GM23248 (cell line): ENCODE measurements at regions not wholly inside any gene's neighbourhood (a gene's known extent, or its start where the extent isn't known, plus 50 kb on each side); places are given as distances from the start of the nearest gene placed in this dataset.

Source experiments
- DNase-seq: peaks from one replicate; pipeline ENCODE4 v3.0.0-alpha.2; 2015
- H2AFZ ChIP-seq: fragments of 200-600 bp; sonication (generic); 2 replicates; pipeline ENCODE4 v1.6.1; 2016; ENCODE audit warnings: antibody characterized with exemption
- H3F3A ChIP-seq: fragments of 200-600 bp; sonication (generic); 2 replicates; pipeline ENCODE4 v1.6.1; 2016; ENCODE audit warnings: mild to moderate bottlenecking, antibody characterized with exemption, mixed run types; ENCODE audit not compliant: insufficient read depth
- H3K27ac ChIP-seq: fragments of 200-600 bp; sonication (generic); 2 replicates; pipeline ENCODE4 v1.5.1; 2016; ENCODE audit warnings: mild to moderate bottlenecking
- H3K27me3 ChIP-seq: fragments of 200-600 bp; sonication (generic); replicated peaks from 2 replicates; pipeline ENCODE4 v1.6.1; 2016; ENCODE audit warnings: mild to moderate bottlenecking; ENCODE audit not compliant: insufficient read depth
- H3K36me3 ChIP-seq: fragments of 200-600 bp; sonication (generic); 2 replicates; pipeline ENCODE4 v1.6.1; 2016; ENCODE audit warnings: low read depth, mild to moderate bottlenecking
- H3K4me1 ChIP-seq: fragments of 200-600 bp; sonication (generic); 2 replicates; pipeline ENCODE4 v1.6.1; 2016; ENCODE audit warnings: mild to moderate bottlenecking; ENCODE audit not compliant: insufficient read depth
- H3K4me2 ChIP-seq: fragments of 200-600 bp; sonication (generic); one replicate; pipeline ENCODE4 v1.6.1; 2016; ENCODE audit warnings: mild to moderate bottlenecking; ENCODE audit not compliant: unreplicated experiment
- H3K4me3 ChIP-seq: fragments of 200-600 bp; sonication (generic); 2 replicates; pipeline ENCODE4 v1.5.1; 2016; ENCODE audit warnings: mild to moderate bottlenecking
- H3K79me2 ChIP-seq: fragments of 200-600 bp; sonication (generic); 2 replicates; pipeline ENCODE4 v1.6.1; 2016; ENCODE audit warnings: mild to moderate bottlenecking; ENCODE audit not compliant: insufficient read depth
- H3K9ac ChIP-seq: fragments of 200-600 bp; sonication (generic); 2 replicates; pipeline ENCODE4 v1.6.1; 2016; ENCODE audit warnings: mild to moderate bottlenecking
- H3K9me2 ChIP-seq: fragments of 200-600 bp; sonication (generic); 2 replicates; pipeline ENCODE4 v1.6.1; 2016; ENCODE audit warnings: mixed run types, mild to moderate bottlenecking, moderate library complexity; ENCODE audit not compliant: insufficient read depth
- H3K9me3 ChIP-seq: fragments of 200-600 bp; sonication (generic); one replicate; pipeline ENCODE4 v1.6.1; 2017; ENCODE audit warnings: low read depth
- H4K20me1 ChIP-seq: fragments of 200-600 bp; sonication (generic); 2 replicates; pipeline ENCODE4 v1.6.0; 2016; ENCODE audit not compliant: insufficient read depth
- EZH2 ChIP-seq: fragments of 200-600 bp; sonication (generic); IDR thresholded peaks from 2 replicates; pipeline ENCODE4 v1.6.1; 2018; ENCODE audit warnings: antibody characterized with exemption, mild to moderate bottlenecking; ENCODE audit not compliant: insufficient read depth, poor library complexity, severe bottlenecking
- EZH2phosphoT487 ChIP-seq: fragments of 200-600 bp; sonication (generic); IDR thresholded peaks from 2 replicates; pipeline ENCODE4 v1.6.1; 2018; ENCODE audit warnings: antibody characterized with exemption, moderate library complexity, mild to moderate bottlenecking, low read depth; ENCODE audit not compliant: insufficient read depth
- WGBS, 2 experiments: methylation state at CpG; one replicate each; pipeline ENCODE4 v1.1.6; 2015 to 2017; ENCODE audit warnings: low lambda C conversion rate in 2 of 2, low coverage in 1 of 2; ENCODE audit errors: missing lambda C conversion rate in 2 of 2; 5-methylcytosine and 5-hydroxymethylcytosine counted together
- in situ Hi-C: fragments of 300-500 bp; cut with MboI; formaldehyde crosslinking; loops from 2 replicates; pipeline ENCODE4 v1.15.0; 2020

DNA sequence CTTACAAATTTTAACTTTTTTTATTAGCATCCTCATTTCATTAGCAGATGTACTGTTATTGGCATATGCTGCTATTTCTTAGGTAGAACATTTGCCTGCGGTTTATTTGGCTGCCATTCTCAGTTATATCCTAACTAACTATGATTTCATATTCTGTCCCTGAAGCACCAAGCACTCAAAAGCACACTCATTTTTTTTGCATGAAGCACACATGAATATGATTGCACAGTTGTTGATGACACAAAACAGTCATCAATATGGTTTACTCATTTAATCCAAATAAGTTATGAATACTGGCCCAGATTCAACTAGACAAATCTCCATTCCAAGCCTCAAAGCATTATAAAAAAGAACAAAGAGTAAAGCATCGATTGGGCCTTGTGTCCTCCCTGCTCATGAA, 129.4 kb upstream of the CNTNAP5 start:
- in situ Hi-C loops, result no loop called here
- H3K9me3 ChIP-seq, result no peaks in the 10 kb centered on the region
- no peak overlapping the region for H3K27ac ChIP-seq
- no peak overlapping the region for H3K9ac ChIP-seq
- no peak for DNase-seq
- H2AFZ ChIP-seq, result no peak overlapping the region
- H3K79me2 ChIP-seq, result no peaks in the 10 kb centered on the region
- no peaks in the 10 kb centered on the region for H4K20me1 ChIP-seq
- no peaks in the 10 kb centered on the region for H3K36me3 ChIP-seq
- H3K4me2 ChIP-seq, result no peak overlapping the region
- H3K4me3 ChIP-seq, result no peak overlapping the region
- WGBS, 2 experiments, result 0 to 2% methylated on average over 2 of the region's 2 CpGs
- no peaks in the 10 kb centered on the region for H3K4me1 ChIP-seq
- H3K9me2 ChIP-seq, result no peaks in the 10 kb centered on the region
- no peaks in the 10 kb centered on the region for H3F3A ChIP-seq
- TF ChIP-seq EZH2, result no peak
- no peak for TF ChIP-seq EZH2phosphoT487
- no peaks in the 10 kb centered on the region for H3K27me3 ChIP-seq

DNA sequence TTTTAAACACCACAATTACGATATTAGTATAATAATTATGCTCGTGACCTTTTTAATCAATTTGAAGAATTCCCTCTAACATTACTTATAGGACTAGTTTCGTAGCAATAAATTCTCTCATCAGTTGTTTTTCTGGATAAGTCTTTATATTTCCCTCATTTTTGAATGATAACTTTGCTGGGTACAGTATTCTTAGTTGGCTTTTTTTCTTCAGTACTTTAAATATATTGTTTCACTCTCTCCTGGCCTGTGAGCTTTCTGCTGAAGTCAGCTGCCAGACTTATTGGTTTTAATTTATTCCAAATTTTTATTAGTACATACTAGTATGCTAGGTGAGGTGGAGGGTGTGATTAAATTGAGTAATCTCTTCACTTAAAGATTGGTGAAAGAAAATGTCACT, 123.8 kb upstream of the CNTNAP5 start:
- Histone ChIP-seq H3K9ac (no peak overlapping the region), H2AFZ (no peak overlapping the region), H3K36me3 (no peaks in the 10 kb centered on the region), H4K20me1 (no peaks in the 10 kb centered on the region), H3K27ac (no peak overlapping the region), H3K4me1 (no peaks in the 10 kb centered on the region), H3K9me3 (no peaks in the 10 kb centered on the region), H3K4me3 (no peak overlapping the region), H3K79me2 (no peaks in the 10 kb centered on the region), H3K4me2 (no peak overlapping the region), H3K9me2 (no peaks in the 10 kb centered on the region), H3K27me3 (no peaks in the 10 kb centered on the region), H3F3A (no peaks in the 10 kb centered on the region)
- DNase-seq, result no peak
- no peak for TF ChIP-seq EZH2phosphoT487
- 3% methylated on average over 3 of the region's 3 CpGs for WGBS, 2 experiments
- in situ Hi-C loops, result no loop called here

DNA sequence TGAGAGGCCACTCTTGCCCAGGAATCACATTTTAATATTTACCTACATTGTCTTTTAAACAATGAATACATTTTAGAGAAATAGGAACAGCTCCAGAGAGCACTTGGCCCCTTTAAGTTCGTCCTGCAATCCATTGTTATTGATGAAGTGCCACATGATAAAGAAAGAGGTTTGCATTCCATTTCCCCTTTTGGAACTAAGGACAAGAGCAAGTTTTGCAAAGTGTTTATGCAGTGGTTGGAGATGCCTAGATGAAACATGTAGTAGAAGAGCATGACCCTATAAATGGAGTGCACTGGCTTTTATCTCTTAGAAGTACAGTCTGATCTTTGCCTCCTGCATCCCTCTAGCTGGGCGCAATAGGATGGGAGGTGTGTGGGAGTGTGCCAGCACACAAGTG, 118.7 kb upstream of the CNTNAP5 start:
- Histone ChIP-seq H3K9me2 (no peaks in the 10 kb centered on the region), H3F3A (no peaks in the 10 kb centered on the region), H3K4me1 (no peaks in the 10 kb centered on the region), H2AFZ (no peak overlapping the region), H3K9me3 (no peaks in the 10 kb centered on the region), H3K4me3 (no peak overlapping the region), H4K20me1 (no peaks in the 10 kb centered on the region), H3K36me3 (no peaks in the 10 kb centered on the region), H3K79me2 (no peaks in the 10 kb centered on the region), H3K27me3 (no peaks in the 10 kb centered on the region), H3K4me2 (no peak overlapping the region), H3K27ac (no peak overlapping the region), H3K9ac (no peak overlapping the region)
- no peak for DNase-seq
- in situ Hi-C loops, result no loop called here
- TF ChIP-seq EZH2phosphoT487 (no peak), EZH2 (no peak)
- 0 to 6% methylated on average over 2 of the region's 2 CpGs for WGBS, 2 experiments

DNA sequence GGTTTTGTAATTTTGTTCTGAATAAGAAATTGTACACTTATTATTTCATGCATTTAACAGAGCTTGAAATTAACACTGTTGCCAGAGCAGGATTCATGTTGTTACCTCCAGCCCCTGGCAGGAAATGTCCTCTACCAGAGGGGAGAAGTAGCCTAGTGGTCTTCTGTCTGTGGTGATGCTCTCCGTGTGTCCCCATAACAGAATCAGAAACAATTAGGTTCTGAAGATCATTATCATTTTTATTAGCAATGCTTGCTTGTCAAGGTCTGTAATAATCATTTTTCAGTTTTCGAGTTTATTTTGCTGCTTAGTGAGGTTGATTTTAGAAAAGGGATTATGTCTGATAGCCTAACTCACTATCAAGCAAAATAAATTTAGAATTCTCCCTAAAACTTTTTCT, 116.6 kb upstream of the CNTNAP5 start:
- H3K27ac ChIP-seq, result no peak overlapping the region
- H3K4me2 ChIP-seq, result no peak overlapping the region
- H3K79me2 ChIP-seq, result no peaks in the 10 kb centered on the region
- H3F3A ChIP-seq, result no peaks in the 10 kb centered on the region
- in situ Hi-C loops, result no loop called here
- WGBS, 2 experiments, result 6 to 15% methylated on average over 2 of the region's 2 CpGs
- no peak overlapping the region for H3K9ac ChIP-seq
- no peak overlapping the region for H3K4me3 ChIP-seq
- no peaks in the 10 kb centered on the region for H3K27me3 ChIP-seq
- no peak for DNase-seq
- H3K36me3 ChIP-seq, result no peaks in the 10 kb centered on the region
- H3K9me2 ChIP-seq, result no peaks in the 10 kb centered on the region
- H4K20me1 ChIP-seq, result no peaks in the 10 kb centered on the region
- H3K4me1 ChIP-seq, result no peaks in the 10 kb centered on the region
- H3K9me3 ChIP-seq, result no peaks in the 10 kb centered on the region
- H2AFZ ChIP-seq, result no peak overlapping the region
- TF ChIP-seq EZH2, result no peak
- TF ChIP-seq EZH2phosphoT487, result no peak

DNA sequence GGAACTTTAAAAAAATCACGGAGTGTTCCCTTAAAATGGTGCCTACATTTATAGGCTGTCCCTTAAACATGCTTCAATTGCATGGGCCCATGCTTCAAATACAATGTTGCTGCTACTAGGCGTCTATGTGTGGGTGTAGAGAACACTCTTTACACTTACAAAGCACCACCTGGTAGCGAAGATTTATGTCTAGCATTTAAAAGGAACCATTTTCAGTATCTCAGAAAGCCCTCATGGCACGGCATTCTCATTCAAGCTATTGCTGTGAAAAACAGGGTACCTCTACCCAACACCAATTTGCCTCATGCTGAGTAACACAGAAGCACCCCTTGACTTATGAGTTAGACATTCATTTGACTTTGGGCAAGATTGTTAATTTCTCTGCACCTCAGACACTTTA, 112.9 kb upstream of the CNTNAP5 start:
- no peak for DNase-seq
- no peak overlapping the region for H3K27ac ChIP-seq
- no peak overlapping the region for H3K4me2 ChIP-seq
- H4K20me1 ChIP-seq, result no peaks in the 10 kb centered on the region
- no peak overlapping the region for H3K9ac ChIP-seq
- no peak overlapping the region for H3K4me3 ChIP-seq
- H3K27me3 ChIP-seq, result no peaks in the 10 kb centered on the region
- 19 to 37% methylated on average over 4 of the region's 4 CpGs for WGBS, 2 experiments
- in situ Hi-C loops, result no loop called here
- no peaks in the 10 kb centered on the region for H3K9me2 ChIP-seq
- no peaks in the 10 kb centered on the region for H3F3A ChIP-seq
- TF ChIP-seq EZH2, result no peak
- TF ChIP-seq EZH2phosphoT487, result no peak
- no peaks in the 10 kb centered on the region for H3K36me3 ChIP-seq
- H3K79me2 ChIP-seq, result no peaks in the 10 kb centered on the region
- H3K4me1 ChIP-seq, result no peaks in the 10 kb centered on the region
- no peak overlapping the region for H2AFZ ChIP-seq
- H3K9me3 ChIP-seq, result no peaks in the 10 kb centered on the region
